SK-N-SH treated with all-trans-retinoic acid at 6 μM for 48 hours (cell line): ENCODE measurements at regions not wholly inside any gene's neighbourhood (a gene's known extent, or its start where the extent isn't known, plus 50 kb on each side); places are given as distances from the start of the nearest gene placed in this dataset.

Experiments
- GLIS3 ChIP-seq: fragments of 250-450 bp; sonication (Bioruptor Pico); IDR thresholded peaks from 2 replicates; pipeline ENCODE4 v1.5.0; 2020; ENCODE audit warnings: mild to moderate bottlenecking, moderate library complexity
- SNAI2 ChIP-seq: fragments of 250-450 bp; sonication (Bioruptor Pico); IDR thresholded peaks from 2 replicates; pipeline ENCODE4 v1.5.0; 2020; ENCODE audit warnings: mild to moderate bottlenecking, moderate library complexity
- ZC3H10 ChIP-seq: fragments of 250-450 bp; sonication (Bioruptor Pico); IDR thresholded peaks from 2 replicates; pipeline ENCODE4 v1.5.1; 2021; ENCODE audit warnings: mild to moderate bottlenecking, moderate library complexity
- ZNF70 ChIP-seq: fragments of 450-650 bp; formaldehyde crosslinking; IDR thresholded peaks from 2 replicates; pipeline ENCODE4 v1.5.0; 2020; ENCODE audit warnings: mild to moderate bottlenecking, moderate library complexity
- TF ChIP-seq, protein P1 (sequence below): fragments of 250-450 bp; sonication (Bioruptor Pico); IDR thresholded peaks from 2 replicates; pipeline ENCODE4 v1.8.0; 2020; ENCODE audit warnings: mild to moderate bottlenecking, moderate library complexity, borderline replicate concordance

DNA sequence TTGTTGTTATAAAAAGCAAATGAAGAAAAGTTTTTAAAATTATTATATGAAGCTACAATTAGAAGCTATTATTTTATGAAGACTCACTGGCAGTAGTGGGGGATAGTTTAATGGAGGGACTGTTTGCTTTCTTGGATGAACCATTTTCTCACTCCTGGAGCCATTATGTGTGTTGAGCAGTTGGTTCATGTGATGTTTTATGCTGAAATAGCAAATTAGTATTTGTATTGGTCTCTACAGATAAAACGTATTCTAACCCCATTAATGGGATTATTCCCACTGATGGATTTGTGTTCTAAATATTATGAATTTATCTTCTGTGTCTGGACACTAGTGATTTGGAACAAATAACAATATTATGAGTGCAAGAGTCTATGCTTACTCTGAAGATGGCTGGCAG is 507.5 kb upstream of the FSHR start:
- TF ChIP-seq SNAI2 (CRISPR knock-in tag) = no peak
- TF ChIP-seq, protein P1, sequence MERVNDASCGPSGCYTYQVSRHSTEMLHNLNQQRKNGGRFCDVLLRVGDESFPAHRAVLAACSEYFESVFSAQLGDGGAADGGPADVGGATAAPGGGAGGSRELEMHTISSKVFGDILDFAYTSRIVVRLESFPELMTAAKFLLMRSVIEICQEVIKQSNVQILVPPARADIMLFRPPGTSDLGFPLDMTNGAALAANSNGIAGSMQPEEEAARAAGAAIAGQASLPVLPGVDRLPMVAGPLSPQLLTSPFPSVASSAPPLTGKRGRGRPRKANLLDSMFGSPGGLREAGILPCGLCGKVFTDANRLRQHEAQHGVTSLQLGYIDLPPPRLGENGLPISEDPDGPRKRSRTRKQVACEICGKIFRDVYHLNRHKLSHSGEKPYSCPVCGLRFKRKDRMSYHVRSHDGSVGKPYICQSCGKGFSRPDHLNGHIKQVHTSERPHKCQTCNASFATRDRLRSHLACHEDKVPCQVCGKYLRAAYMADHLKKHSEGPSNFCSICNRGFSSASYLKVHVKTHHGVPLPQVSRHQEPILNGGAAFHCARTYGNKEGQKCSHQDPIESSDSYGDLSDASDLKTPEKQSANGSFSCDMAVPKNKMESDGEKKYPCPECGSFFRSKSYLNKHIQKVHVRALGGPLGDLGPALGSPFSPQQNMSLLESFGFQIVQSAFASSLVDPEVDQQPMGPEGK = no peak
- no peak for TF ChIP-seq GLIS3
- no peak for TF ChIP-seq ZNF70
- no peak for TF ChIP-seq ZC3H10 (CRISPR knock-in tag)
